Upper lobe of right lung (tissue), 1 donor: ENCODE measurements at regions not wholly inside any gene's neighbourhood (a gene's known extent, or its start where the extent isn't known, plus 50 kb on each side); places are given as distances from the start of the nearest gene placed in this dataset.

ENCODE experiments used
- ATAC-seq: fragments of 200-7000 bp; cut with Tn5 transposase; one replicate; pipeline ENCODE4 v1.9.1; 2020; ENCODE audit warnings: mild to moderate bottlenecking, moderate library complexity
- DNase-seq: peaks from one replicate; pipeline ENCODE4 v3.0.0-alpha.2; 2020
- H3K27ac ChIP-seq: fragments of 200-600 bp; one replicate; pipeline ENCODE4 v1.8.0; 2022
- H3K27me3 ChIP-seq: fragments of 200-600 bp; one replicate; pipeline ENCODE4 v1.8.0; 2022; ENCODE audit warnings: mild to moderate bottlenecking
- H3K36me3 ChIP-seq: fragments of 200-600 bp; one replicate; pipeline ENCODE4 v1.8.0; 2022
- H3K4me1 ChIP-seq: fragments of 200-600 bp; one replicate; pipeline ENCODE4 v1.8.0; 2022
- H3K4me3 ChIP-seq: fragments of 200-600 bp; one replicate; pipeline ENCODE4 v1.8.0; 2022; ENCODE audit warnings: mild to moderate bottlenecking
- H3K9me3 ChIP-seq: fragments of 200-600 bp; one replicate; pipeline ENCODE4 v1.8.0; 2022
- CTCF ChIP-seq: fragments of 200-600 bp; IDR thresholded peaks from one replicate; pipeline ENCODE4 v1.8.0; 2022; ENCODE audit warnings: antibody characterized with exemption
- intact Hi-C: fragments of 100-400 bp; cut with DNase I; formaldehyde crosslinking; loops from one replicate; pipeline ENCODE4 v1.11.0; 2022
- donor health status: DM: no; HTN: yes; CAD: no; lungs with severe emphysema.

GRCh38 chr16:85421338-85422195, 191.6 kb upstream of the GSE1 start:
- no peak overlapping the region for H3K4me3 ChIP-seq
- H3K27ac ChIP-seq: no peak overlapping the region
- no peaks in the 10 kb centered on the region for H3K36me3 ChIP-seq
- peaks cover 13% of the 10 kb centered on the region for H3K4me1 ChIP-seq
- DNase-seq: peak; percentile 64
- H3K27me3 ChIP-seq: no peaks in the 10 kb centered on the region
- no peaks in the 10 kb centered on the region for H3K9me3 ChIP-seq
- TF ChIP-seq CTCF: no peak
- intact Hi-C loops: no loop called here
- no peak for ATAC-seq

- TF ChIP-seq CTCF: no peak
- peak; percentile 67 for DNase-seq
- H3K4me3 ChIP-seq: no peak overlapping the region
- intact Hi-C loops: no loop called here
- no peak overlapping the region for H3K27ac ChIP-seq
- no peaks in the 10 kb centered on the region for H3K36me3 ChIP-seq
- no peaks in the 10 kb centered on the region for H3K9me3 ChIP-seq
- H3K4me1 ChIP-seq: peaks cover 13% of the 10 kb centered on the region
- no peaks in the 10 kb centered on the region for H3K27me3 ChIP-seq
- ATAC-seq: peak; percentile 0
These were observed 190.9 kb upstream of the GSE1 start for GRCh38 chr16:85422196-85422631.

GRCh38 chr16:85422632-85423550, 190.2 kb upstream of the GSE1 start:
- H3K27ac ChIP-seq: no peak overlapping the region
- intact Hi-C loops: no loop called here
- peak; percentile 92 for DNase-seq
- H3K27me3 ChIP-seq: no peaks in the 10 kb centered on the region
- peaks cover 13% of the 10 kb centered on the region for H3K4me1 ChIP-seq
- H3K9me3 ChIP-seq: no peaks in the 10 kb centered on the region
- TF ChIP-seq CTCF: no peak
- ATAC-seq: peak; percentile 84
- no peaks in the 10 kb centered on the region for H3K36me3 ChIP-seq
- H3K4me3 ChIP-seq: no peak overlapping the region

GRCh38 chr16:85423631-85424030, 189.5 kb upstream of the GSE1 start:
- intact Hi-C loops: no loop called here
- Histone ChIP-seq H3K9me3 (no peaks in the 10 kb centered on the region), H3K27me3 (no peaks in the 10 kb centered on the region), H3K4me1 (peaks cover 13% of the 10 kb centered on the region), H3K36me3 (no peaks in the 10 kb centered on the region), H3K4me3 (no peak overlapping the region), H3K27ac (no peak overlapping the region)
- peak; percentile 61 for DNase-seq
- TF ChIP-seq CTCF: no peak
- ATAC-seq: no peak

- TF ChIP-seq CTCF: no peak
- H3K27ac ChIP-seq: no peak overlapping the region
- no peak overlapping the region for H3K4me3 ChIP-seq
- ATAC-seq (no peak), DNase-seq (peak; percentile 68)
- H3K36me3 ChIP-seq: no peaks in the 10 kb centered on the region
- H3K9me3 ChIP-seq: no peaks in the 10 kb centered on the region
- no peaks in the 10 kb centered on the region for H3K27me3 ChIP-seq
- peaks cover 13% of the 10 kb centered on the region for H3K4me1 ChIP-seq
- intact Hi-C loops: no loop called here
These were observed 188.7 kb upstream of the GSE1 start for GRCh38 chr16:85424260-85425073.
